ENCODE measurements at regions not wholly inside any gene's neighbourhood (a gene's known extent, or its start where the extent isn't known, plus 50 kb on each side); places are given as distances from the start of the nearest gene placed in this dataset.
"Not testable (repeated sequence)": the region's sequence is repeated elsewhere in the genome, so short reads cannot be mapped to it uniquely, and the experiment has no call there.

DNA sequence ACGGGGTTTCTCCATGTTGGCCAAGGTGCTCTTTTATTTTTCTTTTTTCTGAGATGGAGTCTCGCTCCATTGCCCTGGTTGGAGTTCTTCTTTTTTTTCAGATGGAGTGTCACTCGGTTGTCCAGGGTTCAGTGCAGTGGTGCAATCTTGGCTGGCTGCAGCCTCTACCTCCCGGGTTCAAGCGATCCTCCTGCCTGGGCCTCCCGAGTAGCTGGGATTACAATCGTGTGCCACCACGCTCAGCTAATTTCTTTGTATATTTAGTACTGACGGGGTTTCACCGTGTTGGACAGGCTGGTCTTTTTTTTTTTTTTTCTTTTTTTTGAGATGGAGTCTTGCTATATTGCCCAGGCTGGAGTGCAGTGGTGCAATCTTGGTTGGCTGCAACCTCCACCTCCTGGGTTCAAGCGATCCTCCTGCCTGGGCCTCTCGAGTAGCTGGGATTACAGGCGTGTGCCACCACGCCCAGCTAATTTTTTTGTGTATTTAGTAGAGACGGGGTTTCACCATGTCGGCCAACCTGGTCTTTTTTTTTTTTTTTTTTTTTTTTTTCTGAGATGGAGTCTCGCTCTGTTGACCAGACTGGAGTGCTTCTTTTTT is 2810.1 kb downstream of the RPIA start:
- TF ChIP-seq, protein P1, sequence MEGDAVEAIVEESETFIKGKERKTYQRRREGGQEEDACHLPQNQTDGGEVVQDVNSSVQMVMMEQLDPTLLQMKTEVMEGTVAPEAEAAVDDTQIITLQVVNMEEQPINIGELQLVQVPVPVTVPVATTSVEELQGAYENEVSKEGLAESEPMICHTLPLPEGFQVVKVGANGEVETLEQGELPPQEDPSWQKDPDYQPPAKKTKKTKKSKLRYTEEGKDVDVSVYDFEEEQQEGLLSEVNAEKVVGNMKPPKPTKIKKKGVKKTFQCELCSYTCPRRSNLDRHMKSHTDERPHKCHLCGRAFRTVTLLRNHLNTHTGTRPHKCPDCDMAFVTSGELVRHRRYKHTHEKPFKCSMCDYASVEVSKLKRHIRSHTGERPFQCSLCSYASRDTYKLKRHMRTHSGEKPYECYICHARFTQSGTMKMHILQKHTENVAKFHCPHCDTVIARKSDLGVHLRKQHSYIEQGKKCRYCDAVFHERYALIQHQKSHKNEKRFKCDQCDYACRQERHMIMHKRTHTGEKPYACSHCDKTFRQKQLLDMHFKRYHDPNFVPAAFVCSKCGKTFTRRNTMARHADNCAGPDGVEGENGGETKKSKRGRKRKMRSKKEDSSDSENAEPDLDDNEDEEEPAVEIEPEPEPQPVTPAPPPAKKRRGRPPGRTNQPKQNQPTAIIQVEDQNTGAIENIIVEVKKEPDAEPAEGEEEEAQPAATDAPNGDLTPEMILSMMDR (tag by site-specific recombination; IDR thresholded peaks at IDR 0.05), result not testable (repeated sequence)
- not testable (repeated sequence) for TF ChIP-seq ZNF404 (tag by site-specific recombination; IDR thresholded peaks at IDR 0.05); ZFP41 (tag by site-specific recombination; IDR thresholded peaks at IDR 0.05; ENCODE audit: borderline replicate concordance); ZNF792 (tag by site-specific recombination; IDR thresholded peaks at IDR 0.05)
- TF ChIP-seq, protein P2, sequence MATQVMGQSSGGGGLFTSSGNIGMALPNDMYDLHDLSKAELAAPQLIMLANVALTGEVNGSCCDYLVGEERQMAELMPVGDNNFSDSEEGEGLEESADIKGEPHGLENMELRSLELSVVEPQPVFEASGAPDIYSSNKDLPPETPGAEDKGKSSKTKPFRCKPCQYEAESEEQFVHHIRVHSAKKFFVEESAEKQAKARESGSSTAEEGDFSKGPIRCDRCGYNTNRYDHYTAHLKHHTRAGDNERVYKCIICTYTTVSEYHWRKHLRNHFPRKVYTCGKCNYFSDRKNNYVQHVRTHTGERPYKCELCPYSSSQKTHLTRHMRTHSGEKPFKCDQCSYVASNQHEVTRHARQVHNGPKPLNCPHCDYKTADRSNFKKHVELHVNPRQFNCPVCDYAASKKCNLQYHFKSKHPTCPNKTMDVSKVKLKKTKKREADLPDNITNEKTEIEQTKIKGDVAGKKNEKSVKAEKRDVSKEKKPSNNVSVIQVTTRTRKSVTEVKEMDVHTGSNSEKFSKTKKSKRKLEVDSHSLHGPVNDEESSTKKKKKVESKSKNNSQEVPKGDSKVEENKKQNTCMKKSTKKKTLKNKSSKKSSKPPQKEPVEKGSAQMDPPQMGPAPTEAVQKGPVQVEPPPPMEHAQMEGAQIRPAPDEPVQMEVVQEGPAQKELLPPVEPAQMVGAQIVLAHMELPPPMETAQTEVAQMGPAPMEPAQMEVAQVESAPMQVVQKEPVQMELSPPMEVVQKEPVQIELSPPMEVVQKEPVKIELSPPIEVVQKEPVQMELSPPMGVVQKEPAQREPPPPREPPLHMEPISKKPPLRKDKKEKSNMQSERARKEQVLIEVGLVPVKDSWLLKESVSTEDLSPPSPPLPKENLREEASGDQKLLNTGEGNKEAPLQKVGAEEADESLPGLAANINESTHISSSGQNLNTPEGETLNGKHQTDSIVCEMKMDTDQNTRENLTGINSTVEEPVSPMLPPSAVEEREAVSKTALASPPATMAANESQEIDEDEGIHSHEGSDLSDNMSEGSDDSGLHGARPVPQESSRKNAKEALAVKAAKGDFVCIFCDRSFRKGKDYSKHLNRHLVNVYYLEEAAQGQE (tag by site-specific recombination; IDR thresholded peaks at IDR 0.05), result not testable (repeated sequence)
